ENCODE measurements at regions not wholly inside any gene's neighbourhood (a gene's known extent, or its start where the extent isn't known, plus 50 kb on each side); places are given as distances from the start of the nearest gene placed in this dataset.

DNA sequence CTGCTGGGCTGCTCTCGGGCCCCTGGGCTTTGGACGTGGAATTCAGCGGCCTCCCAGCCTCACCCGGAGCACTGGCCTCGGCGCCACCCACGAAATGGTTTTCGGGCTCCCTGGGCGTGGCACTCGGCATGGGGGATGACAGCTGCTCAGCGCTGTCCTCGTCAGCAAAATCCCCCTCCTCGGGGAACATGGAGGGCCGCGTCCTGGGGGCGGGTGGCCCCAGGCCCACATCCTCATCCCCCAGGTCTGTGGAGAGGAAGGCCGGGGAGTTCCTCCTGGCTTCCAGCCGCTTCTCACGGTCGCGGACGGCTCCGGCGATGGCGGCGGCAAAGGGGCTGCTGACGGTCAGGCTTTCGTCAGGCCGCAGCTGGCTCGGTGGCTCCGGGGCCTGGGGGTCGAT is 88.4 kb downstream of the CTTN start:
- no peak overlapping the region for H3K27ac Mint-ChIP-seq
- no CpG with 5 or more reads among the region's 32 CpGs for WGBS (ENCODE audit: extremely low coverage, insufficient read length, low lambda C conversion rate)
- Histone ChIP-seq H3K79me1 (ENCODE audit: insufficient read depth, low read depth, low read length, poor library complexity, severe bottlenecking) (no peaks in the 10 kb centered on the region), H3T11ph (ENCODE audit: low read length) (no peak overlapping the region), H3K23me2 (ENCODE audit: insufficient read length, low read depth, low read length, poor library complexity, severe bottlenecking) (no peaks in the 10 kb centered on the region), H2BK5ac (ENCODE audit: insufficient read length, low read length) (no peak overlapping the region), H3K9me3 (ENCODE audit: control insufficient read depth, low read depth, low read length) (peaks cover 6% of the 10 kb centered on the region), H3K4me1 (ENCODE audit: insufficient read depth, low read length) (no peaks in the 10 kb centered on the region), H2BK12ac (ENCODE audit: insufficient read length, low read depth, low read length) (no peak overlapping the region), H2BK15ac (ENCODE audit: low read depth, low read length) (no peak overlapping the region), H3K23ac (ENCODE audit: insufficient read length, low read depth, low read length) (no peak overlapping the region), H2AFZ (ENCODE audit: low read length) (no peak overlapping the region), H3K4ac (ENCODE audit: low read depth, low read length) (no peak overlapping the region), H3K27ac (ENCODE audit: insufficient read length, low read depth, low read length) (no peak overlapping the region), H3K56ac (ENCODE audit: insufficient read length, low read depth, low read length) (no peak overlapping the region), H3K18ac (ENCODE audit: insufficient read length, low read depth, low read length) (no peak overlapping the region), H3K4me2 (ENCODE audit: insufficient read depth, insufficient read length, low read length) (no peak overlapping the region), H3K9ac (ENCODE audit: extremely low read depth, insufficient read length, low read length) (no peak overlapping the region), H4K8ac (replicated peaks; ENCODE audit: insufficient read length, low read depth, low read length) (no peak overlapping the region), H2BK120ac (ENCODE audit: low read depth, low read length, poor library complexity, severe bottlenecking) (no peak overlapping the region), H3K14ac (ENCODE audit: insufficient read depth, low read length) (no peak overlapping the region), H4K20me1 (ENCODE audit: control insufficient read depth, insufficient read depth, insufficient read length) (peaks cover 2% of the 10 kb centered on the region), H4K91ac (ENCODE audit: insufficient read length, low read depth, low read length) (no peak overlapping the region), H3K79me2 (ENCODE audit: insufficient read depth, low read length) (no peaks in the 10 kb centered on the region), H2AK5ac (ENCODE audit: insufficient read length, low read length) (no peak overlapping the region), H4K5ac (ENCODE audit: insufficient read length, low read depth, low read length) (no peak overlapping the region), H2BK20ac (ENCODE audit: low read depth, low read length, poor library complexity, severe bottlenecking) (no peak overlapping the region), H3K27me3 (ENCODE audit: insufficient read depth, low read length) (no peaks in the 10 kb centered on the region)
- no peak for DNase-seq
- peaks cover 11 to 13% of the 10 kb centered on the region in 2 experiments for H3K9me3 Mint-ChIP-seq
- H3K4me3 Mint-ChIP-seq: no peak overlapping the region
- TF ChIP-seq, protein P1, sequence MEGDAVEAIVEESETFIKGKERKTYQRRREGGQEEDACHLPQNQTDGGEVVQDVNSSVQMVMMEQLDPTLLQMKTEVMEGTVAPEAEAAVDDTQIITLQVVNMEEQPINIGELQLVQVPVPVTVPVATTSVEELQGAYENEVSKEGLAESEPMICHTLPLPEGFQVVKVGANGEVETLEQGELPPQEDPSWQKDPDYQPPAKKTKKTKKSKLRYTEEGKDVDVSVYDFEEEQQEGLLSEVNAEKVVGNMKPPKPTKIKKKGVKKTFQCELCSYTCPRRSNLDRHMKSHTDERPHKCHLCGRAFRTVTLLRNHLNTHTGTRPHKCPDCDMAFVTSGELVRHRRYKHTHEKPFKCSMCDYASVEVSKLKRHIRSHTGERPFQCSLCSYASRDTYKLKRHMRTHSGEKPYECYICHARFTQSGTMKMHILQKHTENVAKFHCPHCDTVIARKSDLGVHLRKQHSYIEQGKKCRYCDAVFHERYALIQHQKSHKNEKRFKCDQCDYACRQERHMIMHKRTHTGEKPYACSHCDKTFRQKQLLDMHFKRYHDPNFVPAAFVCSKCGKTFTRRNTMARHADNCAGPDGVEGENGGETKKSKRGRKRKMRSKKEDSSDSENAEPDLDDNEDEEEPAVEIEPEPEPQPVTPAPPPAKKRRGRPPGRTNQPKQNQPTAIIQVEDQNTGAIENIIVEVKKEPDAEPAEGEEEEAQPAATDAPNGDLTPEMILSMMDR (conservative IDR thresholded peaks at IDR 0.05): no peak
- H3K4me1 Mint-ChIP-seq: no peaks in the 10 kb centered on the region; a peak in 1 of 4 replicates
- no peaks in the 10 kb centered on the region for H3K27me3 Mint-ChIP-seq (ENCODE audit: low read depth)
- H3K36me3 Mint-ChIP-seq (ENCODE audit: insufficient read depth in 1 of 3, low read depth in 3 of 3): peaks cover 35 to 45% (median 37%) of the 10 kb centered on the region in 3 experiments
